ENCODE measurements at regions not wholly inside any gene's neighbourhood (a gene's known extent, or its start where the extent isn't known, plus 50 kb on each side); places are given as distances from the start of the nearest gene placed in this dataset.

GRCh38 chr2:195535911-195536522, 121.0 kb upstream of the SLC39A10 start:
- no peaks in the 10 kb centered on the region for H3K9me3 ChIP-seq
- H3K36me3 ChIP-seq: no peaks in the 10 kb centered on the region
- no peaks in the 10 kb centered on the region for H3K27me3 ChIP-seq
- peak overlapping the region; percentile 57 for H3K27ac ChIP-seq
- H3K4me3 ChIP-seq (ENCODE audit: low read depth in 1 of 2, low read length in 1 of 2): peak overlapping the region in 1 of 2 experiments; percentile 21
- peaks cover 20 to 37% of the 10 kb centered on the region in 2 experiments for H3K4me1 ChIP-seq (ENCODE audit: control insufficient read depth in 1 of 2, insufficient read depth in 1 of 2, low read depth in 1 of 2, low read length in 1 of 2)
- no peak for TF ChIP-seq CTCF (IDR thresholded peaks at IDR 0.05)

- TF ChIP-seq CTCF (IDR thresholded peaks at IDR 0.05): no peak
- no peaks in the 10 kb centered on the region for H3K9me3 ChIP-seq
- H3K27me3 ChIP-seq: no peaks in the 10 kb centered on the region
- peak overlapping the region; percentile 57 for H3K27ac ChIP-seq
- no peaks in the 10 kb centered on the region for H3K36me3 ChIP-seq
- H3K4me1 ChIP-seq (ENCODE audit: control insufficient read depth in 1 of 2, insufficient read depth in 1 of 2, low read depth in 1 of 2, low read length in 1 of 2): peaks cover 20 to 37% of the 10 kb centered on the region in 2 experiments
- H3K4me3 ChIP-seq (ENCODE audit: low read depth in 1 of 2, low read length in 1 of 2): no peak overlapping the region
Observed at GRCh38 chr2:195534971-195535370, 122.1 kb upstream of the SLC39A10 start.

- Histone ChIP-seq H3K36me3 (no peaks in the 10 kb centered on the region), H3K4me3 (ENCODE audit: low read depth in 1 of 2, low read length in 1 of 2) (no peak overlapping the region), H3K9me3 (no peaks in the 10 kb centered on the region), H3K27ac (peak overlapping the region; percentile 17), H3K4me1 (ENCODE audit: control insufficient read depth in 1 of 2, insufficient read depth in 1 of 2, low read depth in 1 of 2, low read length in 1 of 2) (peaks cover 20 to 37% of the 10 kb centered on the region in 2 experiments), H3K27me3 (no peaks in the 10 kb centered on the region)
- TF ChIP-seq CTCF (IDR thresholded peaks at IDR 0.05): no peak
Observed at GRCh38 chr2:195533771-195534642, 123.0 kb upstream of the SLC39A10 start.

GRCh38 chr2:195532628-195533271, 124.3 kb upstream of the SLC39A10 start:
- H3K4me1 ChIP-seq (ENCODE audit: control insufficient read depth in 1 of 2, insufficient read depth in 1 of 2, low read depth in 1 of 2, low read length in 1 of 2): peaks cover 20 to 37% of the 10 kb centered on the region in 2 experiments
- H3K27me3 ChIP-seq: no peaks in the 10 kb centered on the region
- no peaks in the 10 kb centered on the region for H3K9me3 ChIP-seq
- no peak for TF ChIP-seq CTCF (IDR thresholded peaks at IDR 0.05)
- H3K27ac ChIP-seq: peak overlapping the region; percentile 21
- H3K4me3 ChIP-seq (ENCODE audit: low read depth in 1 of 2, low read length in 1 of 2): no peak overlapping the region
- H3K36me3 ChIP-seq: no peaks in the 10 kb centered on the region

GRCh38 chr2:195532255-195532627, 124.8 kb upstream of the SLC39A10 start:
- no peaks in the 10 kb centered on the region for H3K36me3 ChIP-seq
- no peak overlapping the region for H3K4me3 ChIP-seq (ENCODE audit: low read depth in 1 of 2, low read length in 1 of 2)
- peaks cover 20 to 37% of the 10 kb centered on the region in 2 experiments for H3K4me1 ChIP-seq (ENCODE audit: control insufficient read depth in 1 of 2, insufficient read depth in 1 of 2, low read depth in 1 of 2, low read length in 1 of 2)
- TF ChIP-seq CTCF (IDR thresholded peaks at IDR 0.05): no peak
- H3K27me3 ChIP-seq: no peaks in the 10 kb centered on the region
- no peak overlapping the region for H3K27ac ChIP-seq
- no peaks in the 10 kb centered on the region for H3K9me3 ChIP-seq
